Germinal center (tissue), 1 donor: ENCODE measurements at regions not wholly inside any gene's neighbourhood (a gene's known extent, or its start where the extent isn't known, plus 50 kb on each side); places are given as distances from the start of the nearest gene placed in this dataset.
A peak's percentile ranks its signal among the peaks of the same experiment; 100 is the strongest.

ENCODE experiments used
- DNase-seq: peaks from one replicate; pipeline ENCODE4 v3.0.0; 2012; ENCODE audit warnings: mixed read lengths, low spot score

GRCh38 chr9:126556560-126557250 is 57.0 kb upstream of the LMX1B start:
- DNase-seq: no peak

GRCh38 chr9:126558051-126558665 is 55.6 kb upstream of the LMX1B start:
- DNase-seq: peak; percentile 81

DNA sequence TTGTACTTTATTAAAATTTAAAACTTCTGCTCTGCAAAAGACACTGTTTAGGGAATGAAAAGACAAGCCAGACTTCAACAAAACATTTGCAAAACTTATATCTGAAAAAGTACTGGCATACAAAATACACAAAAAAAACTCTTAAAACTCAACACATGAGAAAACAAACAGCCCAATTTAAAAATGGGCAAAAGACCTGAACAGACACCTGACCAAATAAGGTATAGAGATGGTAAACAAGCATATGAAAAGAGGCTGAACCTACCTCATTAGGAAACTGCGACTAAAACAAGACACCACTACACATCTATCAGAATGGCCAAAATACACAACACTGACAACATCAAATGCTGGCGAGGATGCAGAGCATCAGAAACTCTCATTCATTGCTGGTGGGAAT is 54.4 kb upstream of the LMX1B start:
- DNase-seq: no peak

- DNase-seq: no peak
Observed at GRCh38 chr9:126561582-126561981, 52.1 kb upstream of the LMX1B start.

DNA sequence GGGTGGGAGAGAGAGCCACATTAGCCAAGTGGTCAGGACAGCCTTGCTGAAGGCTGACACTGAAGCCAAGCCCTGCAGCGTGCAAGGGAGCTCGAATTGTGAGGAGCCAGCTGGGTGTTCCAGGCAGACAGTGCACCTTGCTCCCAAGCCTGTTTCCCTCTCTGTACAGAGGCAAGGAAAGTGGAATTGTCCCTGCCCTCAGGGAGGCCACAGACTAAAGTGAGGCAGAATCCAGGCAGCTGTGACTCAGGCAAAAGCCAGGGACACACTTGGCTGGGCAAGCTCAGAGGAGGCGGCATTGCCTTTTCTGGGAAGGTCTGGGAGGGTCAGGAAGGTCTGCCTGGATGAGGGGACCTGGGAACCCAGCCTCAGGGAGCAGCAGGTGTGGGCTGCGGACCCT is 50.2 kb upstream of the LMX1B start:
- no peak for DNase-seq
